Loucy (cell line): ENCODE measurements at regions not wholly inside any gene's neighbourhood (a gene's known extent, or its start where the extent isn't known, plus 50 kb on each side); places are given as distances from the start of the nearest gene placed in this dataset.

ENCODE experiments used
- H2AFZ ChIP-seq: fragments of 200-600 bp; sonication (generic); 2 replicates; pipeline ENCODE4 v1.6.0; 2016; ENCODE audit warnings: antibody characterized with exemption, mild to moderate bottlenecking, low read length, moderate library complexity
- H3F3A ChIP-seq: fragments of 200-600 bp; 2 replicates; pipeline ENCODE4 v1.6.0; 2016; ENCODE audit warnings: antibody characterized with exemption, low read depth, mild to moderate bottlenecking
- H3K27me3 ChIP-seq: fragments of 200-600 bp; sonication (generic); 2 replicates; pipeline ENCODE4 v1.6.1; 2014; ENCODE audit warnings: low read length, mild to moderate bottlenecking; ENCODE audit not compliant: insufficient read depth, poor library complexity, severe bottlenecking
- H3K36me3 ChIP-seq: fragments of 200-600 bp; sonication (generic); 2 replicates; pipeline ENCODE4 v1.6.1; 2016; ENCODE audit warnings: low read length; ENCODE audit not compliant: insufficient read depth
- H3K4me1 ChIP-seq: fragments of 200-600 bp; sonication (generic); 2 replicates; pipeline ENCODE4 v1.5.1; 2014; ENCODE audit warnings: low read length, mild to moderate bottlenecking; ENCODE audit not compliant: insufficient read depth, poor library complexity, severe bottlenecking
- H3K4me2 ChIP-seq: fragments of 200-600 bp; sonication (generic); 2 replicates; pipeline ENCODE4 v1.6.0; 2014; ENCODE audit warnings: antibody characterized with exemption, low read length, low read depth, mild to moderate bottlenecking; ENCODE audit not compliant: poor library complexity, severe bottlenecking
- H3K4me3 ChIP-seq: fragments of 200-600 bp; sonication (generic); 2 replicates; pipeline ENCODE4 v1.5.1; 2014; ENCODE audit warnings: low read length, mild to moderate bottlenecking, mixed read lengths; ENCODE audit not compliant: poor library complexity, severe bottlenecking
- H3K79me2 ChIP-seq: fragments of 200-600 bp; sonication (generic); 2 replicates; pipeline ENCODE4 v1.6.1; 2014; ENCODE audit warnings: low read length; ENCODE audit not compliant: insufficient read depth
- H3K9ac ChIP-seq: fragments of 200-600 bp; sonication (generic); 2 replicates; pipeline ENCODE4 v1.6.0; 2014; ENCODE audit warnings: mild to moderate bottlenecking, low read depth, low read length, moderate library complexity; ENCODE audit not compliant: poor library complexity, severe bottlenecking
- H3K9me2 ChIP-seq: fragments of 200-600 bp; sonication (generic); replicated peaks from 2 replicates; pipeline ENCODE4 v1.6.1; 2016; ENCODE audit warnings: low read depth, low read length, mixed read lengths
- H3K9me3 ChIP-seq: fragments of 200-600 bp; sonication (generic); 2 replicates; pipeline ENCODE4 v1.6.1; 2014; ENCODE audit warnings: mild to moderate bottlenecking, antibody characterized with exemption, low read length, low read depth; ENCODE audit not compliant: insufficient read depth
- H4K20me1 ChIP-seq: fragments of 200-600 bp; sonication (generic); 2 replicates; pipeline ENCODE4 v1.6.0; 2014; ENCODE audit warnings: antibody characterized with exemption, low read length, mild to moderate bottlenecking; ENCODE audit not compliant: insufficient read depth, poor library complexity, severe bottlenecking
- CTCF ChIP-seq: fragments of 200-600 bp; sonication (generic); conservative IDR thresholded peaks from 2 replicates; pipeline ENCODE4 v1.5.1; 2014; ENCODE audit warnings: mild to moderate bottlenecking, antibody characterized with exemption, low read length
- EZH2phosphoT487 ChIP-seq: fragments of 200-600 bp; IDR thresholded peaks from 2 replicates; pipeline ENCODE4 v1.6.1; 2018; ENCODE audit warnings: antibody characterized with exemption, mild to moderate bottlenecking, moderate library complexity, borderline replicate concordance

- Histone ChIP-seq H3F3A (no peaks in the 10 kb centered on the region), H3K4me1 (no peaks in the 10 kb centered on the region), H3K9me3 (no peaks in the 10 kb centered on the region), H2AFZ (no peak overlapping the region), H3K4me2 (no peak overlapping the region), H3K36me3 (no peaks in the 10 kb centered on the region), H3K4me3 (no peak overlapping the region), H4K20me1 (no peaks in the 10 kb centered on the region), H3K9me2 (no peaks in the 10 kb centered on the region), H3K27me3 (no peaks in the 10 kb centered on the region), H3K9ac (no peak overlapping the region), H3K79me2 (no peaks in the 10 kb centered on the region)
- TF ChIP-seq EZH2phosphoT487: no peak
Observed at GRCh38 chr2:176525086-176525485, 255.8 kb downstream of the MTX2 start.

- H3K27me3 ChIP-seq: no peaks in the 10 kb centered on the region
- no peaks in the 10 kb centered on the region for H3K4me1 ChIP-seq
- H3K36me3 ChIP-seq: no peaks in the 10 kb centered on the region
- H3K9me3 ChIP-seq: no peaks in the 10 kb centered on the region
- no peaks in the 10 kb centered on the region for H3K79me2 ChIP-seq
- no peaks in the 10 kb centered on the region for H3F3A ChIP-seq
- TF ChIP-seq CTCF: no peak
- no peak for TF ChIP-seq EZH2phosphoT487
- H2AFZ ChIP-seq: no peak overlapping the region
- no peak overlapping the region for H3K4me2 ChIP-seq
- H3K4me3 ChIP-seq: no peak overlapping the region
- H4K20me1 ChIP-seq: no peaks in the 10 kb centered on the region
- H3K9ac ChIP-seq: no peak overlapping the region
- H3K9me2 ChIP-seq: no peaks in the 10 kb centered on the region
Observed at GRCh38 chr2:176526995-176527901, 258.0 kb downstream of the MTX2 start.

- Histone ChIP-seq H4K20me1 (no peaks in the 10 kb centered on the region), H3K9me2 (no peaks in the 10 kb centered on the region), H3F3A (no peaks in the 10 kb centered on the region), H3K79me2 (no peaks in the 10 kb centered on the region), H2AFZ (no peak overlapping the region), H3K4me1 (no peaks in the 10 kb centered on the region), H3K9ac (no peak overlapping the region), H3K9me3 (no peaks in the 10 kb centered on the region), H3K4me3 (no peak overlapping the region), H3K4me2 (no peak overlapping the region), H3K36me3 (no peaks in the 10 kb centered on the region), H3K27me3 (no peaks in the 10 kb centered on the region)
- TF ChIP-seq CTCF (no peak), EZH2phosphoT487 (no peak)
Observed at GRCh38 chr2:176531608-176532007, 262.4 kb downstream of the MTX2 start.
